GM18520 (cell line): ENCODE measurements at regions not wholly inside any gene's neighbourhood (a gene's known extent, or its start where the extent isn't known, plus 50 kb on each side); places are given as distances from the start of the nearest gene placed in this dataset.
"Not testable (repeated sequence)": the region's sequence is repeated elsewhere in the genome, so short reads cannot be mapped to it uniquely, and the experiment has no call there.

ENCODE experiments used
- ATAC-seq: cut with Tn5 transposase; IDR thresholded peaks from one replicate; pipeline ENCODE4 v1.9.1; 2021; ENCODE audit not compliant: unreplicated experiment

DNA sequence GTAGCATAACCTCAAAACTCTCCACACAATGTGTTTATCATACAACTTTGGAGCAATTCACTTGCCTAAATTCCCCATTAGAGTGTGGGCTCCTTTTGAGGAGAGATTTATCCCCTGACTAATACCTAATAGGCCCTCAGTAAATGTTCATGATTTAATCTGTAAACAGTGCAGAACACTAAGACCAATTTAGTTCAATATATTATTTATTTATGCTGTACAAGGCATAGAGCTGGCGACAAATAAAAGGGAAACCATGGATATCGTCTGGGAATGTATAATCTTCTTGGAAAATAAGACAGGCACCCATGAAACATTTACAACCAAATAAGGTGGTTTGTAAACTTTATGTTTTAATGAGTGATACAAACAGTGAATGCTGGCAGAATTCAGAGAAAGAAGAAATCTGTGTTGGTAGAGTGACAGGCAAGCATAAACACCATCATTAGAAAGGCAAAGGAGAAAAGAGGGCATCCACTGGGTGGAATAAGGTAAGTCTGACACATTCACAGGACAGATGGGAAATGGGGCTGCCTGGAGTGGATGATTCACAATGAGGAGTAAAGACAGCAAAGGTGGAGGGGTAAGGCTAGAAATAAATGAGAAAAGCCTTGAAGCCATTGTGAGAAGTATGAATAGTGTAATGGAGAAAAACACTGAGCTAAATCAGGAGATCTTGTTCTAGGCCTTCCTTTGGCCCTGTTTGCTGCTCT, 106.1 kb upstream of the MIR17HG start:
- no peak for ATAC-seq

DNA sequence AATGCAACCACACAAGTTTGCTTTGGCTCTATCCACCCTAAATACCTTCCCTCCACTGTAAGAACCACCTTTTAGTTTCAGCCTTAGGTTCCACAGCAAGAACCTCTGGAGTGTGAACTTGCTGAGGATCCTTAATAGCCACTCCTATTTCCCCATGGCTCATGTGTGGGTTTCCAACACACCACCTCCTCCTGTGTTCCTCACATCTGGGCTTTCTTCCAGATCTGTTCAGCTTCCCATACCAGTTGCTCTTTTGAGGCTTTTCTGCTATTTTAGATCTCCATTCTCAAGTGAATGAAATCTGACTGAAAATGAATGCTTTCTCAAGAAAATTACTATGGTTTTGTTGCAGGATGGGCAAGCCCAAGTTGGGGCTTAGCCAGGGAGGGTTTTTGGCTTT, 104.8 kb upstream of the MIR17HG start:
- no peak for ATAC-seq

DNA sequence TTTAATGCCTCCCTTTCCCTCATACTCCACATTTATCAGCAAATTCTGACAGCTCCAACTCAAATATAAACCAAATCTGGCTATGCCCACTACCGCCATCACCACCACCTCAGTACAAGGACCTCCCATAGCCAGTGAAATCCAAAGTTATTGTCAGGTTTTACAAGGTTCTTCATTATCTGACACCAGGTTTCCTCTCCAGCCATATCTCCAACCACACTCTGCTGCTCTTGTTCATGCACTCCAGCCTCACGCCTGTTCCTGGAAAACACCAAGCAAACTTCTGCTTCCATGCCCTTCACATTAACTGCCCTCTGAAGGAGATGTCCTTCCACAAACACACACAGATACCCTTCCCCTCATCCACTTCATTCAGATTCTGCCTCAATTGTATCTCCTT, 102.2 kb upstream of the MIR17HG start:
- no peak for ATAC-seq

DNA sequence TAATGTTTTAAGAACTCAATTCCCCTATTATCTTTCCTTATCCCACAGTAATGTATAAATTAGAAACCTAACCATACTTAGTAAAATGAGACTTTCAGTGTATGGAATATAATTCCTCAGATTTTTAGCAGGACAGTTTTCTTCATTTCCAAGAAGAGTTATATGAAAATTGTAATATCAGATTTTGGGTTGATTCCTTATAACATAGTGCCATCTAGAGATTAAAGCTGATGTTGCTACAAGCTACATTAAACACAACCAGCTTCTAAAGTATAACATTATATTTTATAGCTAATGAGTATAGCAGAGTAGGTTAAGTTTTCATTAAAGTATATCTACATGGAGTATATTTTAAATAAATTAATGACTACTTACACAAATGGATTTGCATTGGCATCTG, 99.7 kb upstream of the MIR17HG start:
- no peak for ATAC-seq

DNA sequence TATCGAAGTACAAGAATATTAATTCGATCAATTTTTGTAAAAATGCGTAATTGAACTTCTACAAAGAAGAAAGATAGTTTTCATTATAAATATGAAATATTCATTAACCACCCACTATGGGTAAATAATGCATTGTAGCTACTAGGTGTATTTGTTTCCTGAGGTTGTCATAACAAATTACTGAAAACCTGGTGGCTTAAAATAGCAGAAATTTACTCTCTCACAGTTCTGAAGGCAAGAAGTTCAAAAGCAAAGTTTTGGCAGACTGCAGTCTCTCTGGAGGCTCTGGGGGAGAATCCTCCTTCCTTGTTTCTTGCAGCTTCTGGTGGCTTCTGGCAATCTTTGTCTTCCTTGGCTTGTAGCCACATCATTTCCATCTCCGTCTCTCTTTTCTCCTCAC, 99.2 kb upstream of the MIR17HG start:
- no peak for ATAC-seq

DNA sequence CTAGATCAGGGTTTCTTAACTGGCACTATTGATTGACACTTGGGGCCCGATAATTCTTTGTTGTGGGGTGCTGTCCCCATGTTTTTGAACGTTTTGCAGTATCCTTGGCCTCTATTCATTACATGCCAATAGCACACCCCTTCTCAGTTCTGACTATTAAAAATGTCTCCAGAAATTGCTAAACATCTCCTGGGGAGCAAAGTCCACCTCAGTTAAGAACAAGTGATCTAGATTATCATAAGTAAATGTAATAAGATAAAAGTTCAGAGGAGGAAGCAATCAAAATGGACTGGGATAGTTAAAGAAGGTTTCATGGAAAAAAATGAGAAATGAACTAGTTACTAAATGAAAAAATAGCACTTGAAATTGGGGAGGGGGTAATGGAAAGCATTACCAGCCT, 98.1 kb upstream of the MIR17HG start:
- ATAC-seq = no peak

DNA sequence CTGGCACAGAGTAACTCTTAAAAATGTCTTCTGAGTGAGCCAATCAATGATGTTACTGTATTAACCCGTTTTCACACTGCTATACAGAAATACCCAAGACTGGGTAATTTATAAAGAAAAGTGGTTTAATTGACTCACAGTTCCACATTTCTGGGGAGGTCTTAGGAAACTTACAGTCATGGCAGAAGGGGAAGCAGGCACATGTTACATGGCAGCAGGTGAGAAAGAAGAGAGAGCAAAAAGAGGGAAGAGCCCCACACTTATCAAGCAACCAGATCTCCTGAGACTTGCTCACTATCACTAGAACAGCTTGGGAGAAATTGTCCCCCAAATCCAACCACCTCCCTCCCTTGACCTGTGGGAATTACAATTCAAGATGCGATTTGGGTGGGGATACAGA, 97.6 kb upstream of the MIR17HG start:
- ATAC-seq = no peak

DNA sequence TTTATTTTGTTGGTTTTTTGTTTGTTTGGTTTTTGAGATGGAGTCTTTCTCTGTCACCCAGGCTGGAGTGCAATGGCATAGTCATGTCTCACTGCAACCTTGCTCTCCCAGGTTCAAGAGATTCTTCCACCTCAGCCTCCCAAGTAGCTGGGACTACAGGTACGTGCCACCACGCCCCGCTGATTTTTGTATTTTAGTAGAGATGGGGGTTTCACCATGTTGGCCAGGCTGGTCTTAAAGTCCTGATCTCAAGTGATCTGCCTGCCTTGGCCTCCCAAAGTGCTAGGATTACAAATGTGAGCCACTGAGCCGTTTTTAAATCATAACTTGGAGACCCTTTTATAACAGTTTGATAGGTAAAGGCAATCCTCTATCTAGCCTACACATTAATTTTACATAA, 95.9 kb upstream of the MIR17HG start:
- not testable (repeated sequence) for ATAC-seq

DNA sequence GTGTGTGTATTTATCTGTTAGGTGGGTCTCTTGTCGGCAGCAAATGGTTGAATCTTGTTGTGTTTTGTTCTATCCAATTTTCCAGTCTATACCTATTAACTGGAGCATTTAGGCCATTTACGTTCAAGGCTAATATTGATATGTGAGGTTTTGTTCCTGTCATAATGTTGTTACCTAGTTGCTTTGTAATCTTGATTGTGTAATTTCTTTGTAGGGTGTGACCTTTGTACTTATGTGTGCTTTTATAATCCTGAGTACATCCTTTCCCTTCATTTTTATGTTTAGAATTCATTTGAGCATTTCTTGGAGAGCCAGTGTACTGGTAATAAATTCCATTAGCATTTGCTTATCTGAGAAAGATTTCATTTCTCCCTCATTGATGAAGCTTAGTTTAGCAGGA, 83.0 kb upstream of the MIR17HG start:
- ATAC-seq = no peak

DNA sequence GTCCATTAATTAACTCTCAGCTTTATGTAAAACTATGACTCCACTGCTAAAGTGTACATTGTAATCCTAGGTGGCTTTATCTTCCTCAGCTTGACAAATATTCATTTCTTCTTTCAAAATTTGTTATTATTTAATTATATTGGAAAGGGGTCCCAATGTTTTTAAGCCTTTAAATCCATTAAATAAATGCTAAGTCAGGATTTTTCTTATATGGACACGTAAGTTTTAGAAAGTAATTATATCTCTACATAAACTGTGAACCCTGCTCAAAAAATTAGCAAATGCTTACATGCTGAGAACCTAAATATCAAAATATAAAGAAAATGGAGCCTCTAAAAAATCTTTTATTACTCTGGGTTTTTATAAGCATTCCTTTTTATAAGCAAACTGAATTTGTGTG, 78.2 kb upstream of the MIR17HG start:
- ATAC-seq = no peak

DNA sequence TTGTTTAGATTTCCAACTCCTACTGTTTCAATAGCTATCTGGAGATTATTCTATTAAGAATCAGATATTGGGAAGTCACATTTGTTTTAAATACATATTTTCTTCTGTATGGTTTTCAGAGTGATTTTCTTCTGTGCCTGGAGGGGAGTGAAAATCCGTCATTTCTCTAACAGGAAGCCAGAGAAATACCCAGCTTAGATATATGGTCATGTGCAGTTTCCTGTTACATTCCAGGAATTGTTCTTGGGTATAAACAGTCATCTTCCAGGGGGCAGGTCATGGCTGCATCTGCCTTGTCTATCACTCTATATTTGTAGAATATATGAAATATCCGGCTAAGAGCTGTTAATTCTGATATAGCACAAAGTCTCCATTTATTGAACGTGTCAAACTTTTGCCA, 77.5 kb upstream of the MIR17HG start:
- ATAC-seq = no peak

DNA sequence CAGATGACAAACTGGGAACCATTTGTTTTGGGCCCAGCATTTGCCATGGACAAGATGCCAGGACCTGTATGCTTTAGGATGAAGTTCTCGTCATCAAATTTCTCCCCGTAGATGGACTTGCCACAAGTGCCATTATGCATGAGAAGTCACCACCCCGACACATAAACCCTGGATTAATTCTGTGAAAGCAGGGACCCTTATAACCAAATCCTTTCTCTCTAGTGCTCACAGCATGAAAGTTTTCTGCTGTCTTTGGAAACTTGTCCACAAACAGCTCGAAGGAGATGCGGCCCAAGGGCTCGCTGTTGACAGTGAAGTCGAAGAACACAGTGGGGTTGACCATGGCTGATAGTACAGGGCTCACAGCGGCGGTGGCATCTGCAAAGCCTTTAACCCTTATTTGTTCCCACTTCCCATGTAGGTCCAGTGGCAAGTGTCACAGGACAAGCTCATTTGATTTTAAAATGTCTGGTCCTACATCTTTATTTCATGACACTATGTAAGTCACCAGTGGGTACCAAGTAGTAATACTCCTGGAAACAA, 75.2 kb upstream of the MIR17HG start:
- no peak for ATAC-seq

DNA sequence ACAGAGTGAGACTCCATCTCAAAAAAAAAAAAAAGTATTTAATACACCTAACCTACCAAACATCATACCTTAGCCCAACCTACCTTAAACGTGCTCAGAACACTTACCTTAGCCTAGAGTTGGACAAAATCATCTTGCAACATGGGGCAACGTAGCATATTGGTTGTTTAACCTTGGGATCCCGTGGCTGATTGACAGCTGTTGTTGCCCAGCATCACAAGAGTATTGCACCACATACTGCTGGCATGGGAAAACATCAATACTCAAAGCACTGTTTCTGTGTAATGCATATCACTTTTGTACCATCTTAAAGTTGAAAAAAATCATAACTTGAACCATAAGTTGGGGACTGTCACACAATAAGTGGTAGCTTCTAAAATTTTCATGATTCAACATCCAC, 73.8 kb upstream of the MIR17HG start:
- no peak for ATAC-seq

DNA sequence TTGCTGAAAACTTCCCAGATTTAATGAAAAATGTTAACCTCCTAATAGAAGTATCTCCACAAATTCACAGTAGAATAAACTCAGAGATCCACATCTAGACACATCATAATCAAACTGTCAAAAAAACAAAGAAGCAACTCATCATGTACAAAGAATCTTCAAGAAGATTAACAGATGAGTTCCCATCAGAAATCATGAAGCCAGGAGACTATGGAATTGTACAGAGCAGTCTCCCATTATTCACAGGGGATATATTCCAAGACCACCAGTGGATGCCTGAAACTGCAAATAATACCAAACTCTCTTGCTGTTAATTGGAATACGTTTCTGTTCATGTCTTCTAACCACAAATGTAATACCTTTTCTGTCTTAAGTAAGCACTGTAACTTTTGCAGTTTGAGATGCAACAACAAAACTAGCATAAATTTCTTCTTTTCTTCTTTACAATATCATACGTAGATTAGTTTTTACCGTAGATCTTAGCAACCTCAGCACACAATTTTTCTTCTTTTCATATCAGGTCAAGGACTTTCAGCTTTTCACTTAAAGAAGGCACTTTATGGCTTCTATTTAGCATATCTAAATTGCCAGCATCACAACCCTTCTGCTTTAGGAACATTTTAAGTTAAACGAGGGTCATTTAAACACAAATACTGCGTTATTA, 70.3 kb upstream of the MIR17HG start:
- no peak for ATAC-seq

DNA sequence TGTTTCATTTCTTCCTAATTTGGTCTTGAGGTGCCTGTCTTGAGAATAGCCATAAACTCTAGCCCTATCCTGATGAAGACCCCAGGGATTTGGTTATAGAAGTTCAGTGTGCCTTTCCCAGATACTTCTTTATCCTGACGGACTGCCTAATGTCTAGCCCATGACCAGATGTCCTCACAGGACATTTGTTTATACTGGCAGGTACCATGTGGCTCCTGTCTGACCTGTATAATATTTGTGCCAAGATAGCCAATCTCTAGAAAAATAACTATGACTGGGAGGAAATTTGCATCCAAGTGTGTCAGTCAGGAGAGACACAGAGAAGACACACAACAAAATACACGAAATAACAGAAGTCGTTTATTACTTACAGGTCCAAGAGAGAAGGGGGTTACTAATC, 69.2 kb upstream of the MIR17HG start:
- no peak for ATAC-seq

DNA sequence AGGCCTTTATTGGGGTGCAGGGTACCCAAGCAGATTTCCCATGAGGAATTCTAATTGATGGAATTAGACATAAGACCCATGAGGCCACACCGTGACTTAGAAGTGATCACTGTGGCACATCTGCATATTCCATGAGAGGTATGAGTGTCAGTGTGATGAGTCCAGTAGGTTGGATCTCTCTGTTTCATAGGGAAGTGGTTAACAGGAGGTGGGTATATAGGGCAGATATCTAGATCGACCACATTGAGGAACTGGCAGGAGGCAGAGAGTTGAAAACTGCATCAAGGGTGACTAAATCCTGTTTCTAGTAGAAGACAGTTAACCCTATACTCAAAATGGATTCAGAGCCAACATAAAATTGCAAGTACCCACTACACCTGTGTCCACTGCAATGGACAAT, 68.6 kb upstream of the MIR17HG start:
- ATAC-seq = peak; percentile 39

DNA sequence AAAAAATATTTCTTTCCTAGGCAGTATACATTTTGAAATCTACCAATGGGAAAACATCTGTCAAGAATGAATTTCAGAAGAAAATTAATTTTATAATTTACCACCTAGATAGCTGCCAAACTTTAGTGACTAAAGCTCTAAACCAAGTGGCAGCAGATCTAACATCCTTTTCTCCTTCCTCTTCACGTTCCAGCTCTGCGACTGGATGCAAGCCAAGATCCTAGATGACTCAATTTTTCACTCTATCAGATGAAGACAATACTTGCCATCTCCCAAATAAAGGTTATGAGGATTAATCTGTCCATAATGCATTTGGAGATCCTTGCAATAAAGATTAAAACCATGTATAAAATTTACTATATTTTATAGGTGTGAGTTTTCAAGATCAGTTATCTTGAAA, 66.7 kb upstream of the MIR17HG start:
- no peak for ATAC-seq

DNA sequence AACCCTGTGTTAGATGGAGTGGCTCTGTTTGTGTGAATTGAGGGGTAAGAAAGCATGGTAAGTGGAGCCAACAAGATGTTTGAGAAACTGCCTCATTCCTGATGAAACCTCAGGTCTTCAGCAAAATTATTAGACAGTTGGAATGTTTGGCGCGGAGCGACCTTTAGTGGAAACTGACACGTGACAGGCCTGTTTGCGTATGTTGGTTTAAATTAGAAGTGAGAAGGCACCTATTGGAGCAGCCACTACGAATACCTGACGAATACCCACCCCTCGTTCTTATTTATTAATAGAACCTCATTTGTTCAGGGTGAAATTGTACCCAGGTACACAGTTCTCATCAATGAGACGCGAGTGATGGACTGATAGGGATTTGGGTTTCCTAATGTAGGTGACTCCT, 63.2 kb upstream of the MIR17HG start:
- ATAC-seq = no peak

DNA sequence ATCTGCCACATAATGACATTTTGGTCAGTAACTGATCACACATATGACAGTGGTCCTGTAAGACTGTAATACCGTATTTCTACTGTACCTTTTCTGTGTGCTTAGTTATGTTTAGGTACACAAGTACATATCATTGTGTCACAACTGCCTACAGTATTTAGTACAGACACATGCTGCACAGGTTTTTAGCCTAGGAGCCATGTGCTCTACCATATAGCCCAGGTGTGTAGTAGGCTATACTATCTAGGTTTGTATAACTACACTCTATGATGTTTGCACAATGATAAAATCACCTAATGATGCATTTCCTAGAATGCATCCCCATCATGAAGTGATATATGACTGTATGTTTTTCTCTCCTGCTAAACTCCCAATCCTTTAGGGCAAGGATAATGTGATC, 61.2 kb upstream of the MIR17HG start:
- no peak for ATAC-seq

DNA sequence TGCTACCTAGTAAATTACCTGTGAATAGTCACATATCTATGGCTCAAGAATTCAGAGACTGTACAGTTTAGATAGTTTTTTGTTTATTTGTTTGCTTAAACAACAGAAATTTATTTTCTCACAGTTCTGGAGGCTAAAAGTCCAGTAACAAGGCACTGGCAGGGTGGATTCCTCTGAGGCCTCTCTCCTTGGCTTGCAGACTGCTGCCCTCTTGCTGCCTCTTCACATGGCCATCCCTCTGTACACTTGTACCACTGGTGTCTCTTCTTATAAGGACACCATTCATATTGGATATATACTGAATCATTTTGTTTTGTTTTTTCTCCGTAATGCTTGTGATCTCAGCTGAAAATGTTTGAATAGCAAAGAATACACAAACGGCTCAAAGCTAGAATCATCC, 56.4 kb upstream of the MIR17HG start:
- ATAC-seq = no peak

DNA sequence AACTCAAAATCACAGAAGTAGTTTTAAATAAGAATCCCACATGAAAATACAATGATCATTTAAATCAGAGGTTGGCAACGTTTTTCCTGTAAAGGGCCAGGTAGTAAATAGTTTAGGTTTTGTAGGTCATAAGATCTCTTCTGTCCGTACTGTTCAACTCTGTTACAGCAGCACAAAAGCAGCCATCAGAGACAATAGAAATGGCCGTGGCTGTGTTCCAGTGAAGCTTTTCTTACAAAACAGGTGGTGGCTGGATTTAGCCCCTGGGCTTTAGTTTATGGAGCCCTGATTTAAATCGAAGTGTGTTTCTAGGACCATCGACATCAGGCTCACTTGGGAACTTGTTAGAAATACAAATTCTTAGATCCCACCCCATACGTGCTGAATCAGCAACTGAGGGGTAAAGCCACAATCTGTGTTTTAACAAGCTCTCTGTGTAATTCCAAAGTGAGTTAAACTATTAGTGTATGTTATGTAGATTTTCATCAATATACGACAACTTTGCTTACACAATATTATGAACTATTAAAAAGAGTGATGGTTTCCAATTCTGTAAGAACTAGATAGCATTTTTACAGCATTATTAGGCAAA, 54.8 kb upstream of the MIR17HG start:
- no peak for ATAC-seq

DNA sequence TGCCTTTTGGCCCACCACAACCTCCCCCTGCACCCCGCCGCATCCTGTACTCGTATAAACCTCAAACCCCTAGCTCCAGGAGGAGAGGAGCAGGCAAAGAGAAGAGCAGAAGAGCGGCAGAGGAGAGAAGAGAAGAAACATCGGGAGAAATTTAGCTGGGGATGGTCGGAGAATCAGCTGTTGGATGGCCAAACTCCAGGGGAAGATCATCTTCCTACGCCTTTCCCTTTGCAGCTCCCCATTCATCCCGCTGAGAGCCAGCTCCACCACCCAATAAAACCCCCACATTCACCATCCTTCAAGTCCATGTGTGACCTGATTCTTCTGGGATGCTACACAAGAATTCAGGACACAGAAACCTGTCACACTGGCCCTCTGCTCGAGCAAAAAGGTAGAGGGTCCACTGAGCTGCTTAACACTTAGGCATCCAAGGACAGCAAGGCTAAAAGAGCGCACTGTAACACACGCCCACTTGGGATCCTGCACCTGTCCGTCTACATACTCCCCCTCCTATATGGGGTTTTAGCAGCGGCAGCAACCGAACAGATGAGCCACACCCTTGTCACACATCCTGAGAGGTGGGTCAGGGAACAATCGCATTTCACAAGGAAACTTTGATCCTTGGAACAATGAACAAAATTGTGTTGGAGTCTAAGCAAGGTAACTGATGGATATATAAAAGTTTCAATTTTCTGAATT, 51.6 kb upstream of the MIR17HG start:
- no peak for ATAC-seq
